Caco-2 (cell line): ENCODE measurements at regions not wholly inside any gene's neighbourhood (a gene's known extent, or its start where the extent isn't known, plus 50 kb on each side); places are given as distances from the start of the nearest gene placed in this dataset.

ENCODE experiments used
- BruUV-seq: library from RNA; stranded (reverse); fragments of 400-500 nt; replicated peaks from 2 replicates; lab custom pipeline; 2021; lab: Mats Ljungman, UMichigan
- CTCF ChIA-PET: fragments of 300-600 bp; sonication (Branson Sonifier 250); formaldehyde crosslinking; loops from one replicate; lab custom pipeline; 2022; ENCODE audit warnings: antibody characterized with exemption; lab: Charles Lee
- POLR2A ChIA-PET: fragments of 300-600 bp; sonication (Branson Sonifier 250); formaldehyde crosslinking; loops from one replicate; lab custom pipeline; 2022; ENCODE audit warnings: antibody characterized with exemption; lab: Charles Lee
- DNase-seq, 2 experiments: peaks; one replicate each; pipeline versions ENCODE4 v3.0.0 to v3.0.0-alpha.2; 2020 to 2022
- H3K27me3 ChIP-seq: replicated peaks from 2 replicates; pipeline ENCODE4 v1.6.0; 2011; ENCODE audit warnings: low read length; ENCODE audit not compliant: control insufficient read depth, insufficient read depth
- H3K36me3 ChIP-seq: 2 replicates; pipeline ENCODE4 v1.5.1; 2011; ENCODE audit warnings: low read length; ENCODE audit not compliant: control insufficient read depth, insufficient read depth
- H3K4me1 ChIP-seq: fragments of 250-450 bp; sonication (Bioruptor Pico); 2 replicates; pipeline ENCODE4 v1.5.1; 2020; ENCODE audit warnings: mild to moderate bottlenecking
- H3K4me3 ChIP-seq: 2 replicates; pipeline ENCODE4 v1.5.1; 2011; ENCODE audit warnings: low read depth, mild to moderate bottlenecking, control low read depth, low read length
- H3K9me3 ChIP-seq: fragments of 250-450 bp; sonication (Bioruptor Pico); 2 replicates; pipeline ENCODE4 v1.5.1; 2020; ENCODE audit warnings: mild to moderate bottlenecking, moderate library complexity
- H3K27ac Mint-ChIP-seq: one replicate; pipeline ENCODE4 v1.8.0; 2022; ENCODE audit warnings: mixed read lengths; ENCODE audit not compliant: unreplicated experiment
- H3K27me3 Mint-ChIP-seq: one replicate; pipeline ENCODE4 v1.8.0; 2022; ENCODE audit warnings: mixed read lengths; ENCODE audit not compliant: insufficient read depth, unreplicated experiment
- H3K36me3 Mint-ChIP-seq: one replicate; pipeline ENCODE4 v1.8.0; 2022; ENCODE audit warnings: mild to moderate bottlenecking, mixed read lengths; ENCODE audit not compliant: insufficient read depth, unreplicated experiment
- H3K4me1 Mint-ChIP-seq: one replicate; pipeline ENCODE4 v1.8.0; 2022; ENCODE audit warnings: low read depth, mixed read lengths; ENCODE audit not compliant: unreplicated experiment
- H3K4me3 Mint-ChIP-seq: one replicate; pipeline ENCODE4 v1.8.0; 2022; ENCODE audit warnings: mild to moderate bottlenecking, moderate library complexity, mixed read lengths; ENCODE audit not compliant: unreplicated experiment
- H3K9me3 Mint-ChIP-seq: one replicate; pipeline ENCODE4 v1.8.0; 2022; ENCODE audit warnings: mixed read lengths; ENCODE audit not compliant: unreplicated experiment
- intact Hi-C: fragments of 100-400 bp; cut with micrococcal nuclease; formaldehyde crosslinking; loops from one replicate; pipeline ENCODE4 v1.10.0; 2022; ENCODE audit not compliant: unreplicated experiment
- TF ChIP-seq, protein P1 (sequence below), 2 experiments: fragments of 200-600 bp in 1 of 2; IDR thresholded peaks; 1 replicate in 1 of 2; 2 replicates in 1 of 2; pipeline versions ENCODE4 v1.5.1 to v1.8.0; 2011 to 2022; ENCODE audit warnings: antibody characterized with exemption in 1 of 2, control low read depth in 1 of 2, inconsistent platforms in 1 of 2, low read depth in 1 of 2, low read length in 1 of 2, mild to moderate bottlenecking in 1 of 2, moderate library complexity in 1 of 2; ENCODE audit not compliant: insufficient read depth in 1 of 2, severe bottlenecking in 1 of 2, unreplicated experiment in 1 of 2

DNA sequence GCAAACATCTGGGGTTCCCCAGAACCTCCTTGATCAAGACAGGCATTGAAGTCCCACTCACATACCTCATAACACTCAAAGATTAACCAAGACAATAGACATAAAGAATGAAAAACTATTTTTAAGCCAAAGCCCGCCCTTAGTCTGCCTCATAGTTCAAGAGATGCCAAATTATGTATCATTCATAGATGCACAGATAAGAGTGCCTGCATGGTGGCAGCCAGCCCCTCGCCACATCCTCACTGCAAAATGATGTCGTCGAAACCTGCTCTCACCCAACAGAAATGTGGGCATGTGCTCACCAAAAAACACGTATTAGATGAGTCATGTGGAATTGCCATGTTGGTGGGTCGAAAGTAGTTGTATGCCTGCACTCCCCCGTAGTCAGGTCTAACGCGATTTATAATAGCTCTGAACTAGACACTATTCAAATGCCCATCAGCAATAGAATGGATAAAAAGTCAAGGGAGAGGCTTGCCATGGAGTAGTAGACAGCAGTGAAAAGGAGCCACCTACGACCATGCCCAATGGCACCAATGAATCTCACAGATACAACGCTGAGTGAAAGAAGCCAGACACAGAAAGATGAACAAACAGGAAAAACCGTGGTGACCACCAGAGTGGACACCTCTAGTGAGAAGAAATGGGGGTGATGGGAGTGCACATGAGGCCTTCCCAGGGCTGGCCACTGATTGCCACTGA, 64.8 kb downstream of the C16orf95 start:
- ChIA-PET POLR2A (no interaction called here), CTCF (no interaction called here)
- Histone ChIP-seq H3K4me3 (no peak overlapping the region), H3K9me3 (no peaks in the 10 kb centered on the region), H3K4me1 (no peaks in the 10 kb centered on the region), H3K27me3 (no peaks in the 10 kb centered on the region), H3K36me3 (no peaks in the 10 kb centered on the region)
- Mint-ChIP-seq H3K36me3 (no peaks in the 10 kb centered on the region), H3K27ac (no peak overlapping the region), H3K4me3 (no peak overlapping the region), H3K9me3 (no peaks in the 10 kb centered on the region), H3K4me1 (no peaks in the 10 kb centered on the region), H3K27me3 (peaks cover 10% of the 10 kb centered on the region)
- intact Hi-C loops: no loop called here
- DNase-seq: no peak
- TF ChIP-seq, protein P1, sequence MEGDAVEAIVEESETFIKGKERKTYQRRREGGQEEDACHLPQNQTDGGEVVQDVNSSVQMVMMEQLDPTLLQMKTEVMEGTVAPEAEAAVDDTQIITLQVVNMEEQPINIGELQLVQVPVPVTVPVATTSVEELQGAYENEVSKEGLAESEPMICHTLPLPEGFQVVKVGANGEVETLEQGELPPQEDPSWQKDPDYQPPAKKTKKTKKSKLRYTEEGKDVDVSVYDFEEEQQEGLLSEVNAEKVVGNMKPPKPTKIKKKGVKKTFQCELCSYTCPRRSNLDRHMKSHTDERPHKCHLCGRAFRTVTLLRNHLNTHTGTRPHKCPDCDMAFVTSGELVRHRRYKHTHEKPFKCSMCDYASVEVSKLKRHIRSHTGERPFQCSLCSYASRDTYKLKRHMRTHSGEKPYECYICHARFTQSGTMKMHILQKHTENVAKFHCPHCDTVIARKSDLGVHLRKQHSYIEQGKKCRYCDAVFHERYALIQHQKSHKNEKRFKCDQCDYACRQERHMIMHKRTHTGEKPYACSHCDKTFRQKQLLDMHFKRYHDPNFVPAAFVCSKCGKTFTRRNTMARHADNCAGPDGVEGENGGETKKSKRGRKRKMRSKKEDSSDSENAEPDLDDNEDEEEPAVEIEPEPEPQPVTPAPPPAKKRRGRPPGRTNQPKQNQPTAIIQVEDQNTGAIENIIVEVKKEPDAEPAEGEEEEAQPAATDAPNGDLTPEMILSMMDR (IDR thresholded peaks at IDR 0.05; ENCODE audit: insufficient read depth in 1 of 2, low read depth in 1 of 2, low read length in 1 of 2, severe bottlenecking in 1 of 2, unreplicated experiment in 1 of 2): no peak
- BruUV-seq: no TSS peak
